Ascending aorta (tissue), 2 donors: ENCODE measurements at regions not wholly inside any gene's neighbourhood (a gene's known extent, or its start where the extent isn't known, plus 50 kb on each side); places are given as distances from the start of the nearest gene placed in this dataset.
A peak's percentile ranks its signal among the peaks of the same experiment; 100 is the strongest.

ENCODE experiments used
- DNase-seq, 2 donors: peaks; one replicate each; pipeline ENCODE4 v3.0.0-alpha.2; 2019; ENCODE audit warnings: low spot score in 2 of 2
- H3K27ac ChIP-seq, 2 donors: fragments of 200-600 bp; sonication (generic); one replicate each; pipeline ENCODE4 v1.5.1; 2016 to 2017; ENCODE audit warnings: mild to moderate bottlenecking in 1 of 2
- H3K27me3 ChIP-seq: fragments of 200-600 bp; sonication (generic); one replicate; pipeline ENCODE4 v1.5.1; 2017
- H3K36me3 ChIP-seq, 2 donors: fragments of 200-600 bp; sonication (generic); one replicate each; pipeline ENCODE4 v1.5.1; 2016
- H3K4me1 ChIP-seq, 2 donors: fragments of 200-600 bp; sonication (generic); one replicate each; pipeline ENCODE4 v1.5.1; 2016 to 2017; ENCODE audit warnings: mild to moderate bottlenecking in 1 of 2
- H3K4me3 ChIP-seq, 2 donors: fragments of 200-600 bp; sonication (generic); one replicate each; pipeline ENCODE4 v1.5.1; 2016 to 2017; ENCODE audit warnings: mild to moderate bottlenecking in 1 of 2
- H3K9me3 ChIP-seq, 2 donors: fragments of 200-600 bp; sonication (generic); one replicate each; pipeline ENCODE4 v1.5.1; 2016
- intact Hi-C: fragments of 100-400 bp; cut with DNase I; formaldehyde crosslinking; loops from one replicate; pipeline ENCODE4 v1.15.1; 2023
- TF ChIP-seq, protein P1 (sequence below), 3 experiments: fragments of 200-600 bp in 2 of 3; fragments of 450-650 bp in 1 of 3; sonication (generic) in 2 of 3; IDR thresholded peaks; one replicate each; pipeline ENCODE4 v1.5.1; 2016 to 2019; ENCODE audit warnings: antibody characterized with exemption in 3 of 3, mild to moderate bottlenecking in 1 of 3, moderate library complexity in 1 of 3

DNA sequence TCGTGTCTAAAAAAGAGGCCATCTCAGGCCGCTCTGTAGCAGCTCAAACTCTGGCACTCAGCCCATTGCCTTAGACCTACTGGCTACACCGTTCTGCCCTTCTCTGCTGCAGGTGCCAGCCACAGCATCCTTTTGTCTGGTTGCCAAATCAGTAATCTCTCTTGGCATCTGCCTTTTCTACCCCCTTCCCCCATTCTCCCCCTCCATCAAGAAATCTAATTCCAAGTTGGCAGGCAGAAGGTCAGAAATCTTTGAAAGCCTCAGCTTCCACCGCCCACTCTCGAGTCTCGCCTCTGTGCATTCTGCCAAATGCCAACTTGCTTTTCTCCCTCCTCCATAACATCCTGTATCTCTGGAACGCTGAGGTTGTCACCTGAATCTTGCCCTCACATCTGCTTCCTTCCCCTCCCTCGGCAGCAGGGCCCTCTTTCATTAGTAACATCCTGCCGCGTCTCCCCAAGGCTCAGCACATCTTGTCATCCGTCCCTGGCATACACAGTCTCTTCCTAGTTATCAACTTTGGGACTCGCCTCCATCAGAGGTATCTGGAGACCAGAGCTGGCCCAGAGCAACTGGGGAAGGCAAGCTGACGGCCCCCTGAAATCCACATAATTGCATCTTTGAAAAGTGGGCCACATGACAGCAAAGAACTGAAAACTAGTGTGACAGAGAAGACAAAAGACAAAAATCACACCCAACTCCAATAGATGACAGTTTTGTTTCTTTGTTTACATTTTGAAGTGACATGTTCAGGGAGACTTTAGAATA lies 312.0 kb upstream of the CCDC54 start:
- intact Hi-C loops, result loop anchor here (10.0 kb wide), 1 partner anchor 1380 kb away; no protein-coding TSS in a partner anchor
- no peak for DNase-seq
- TF ChIP-seq, protein P1, sequence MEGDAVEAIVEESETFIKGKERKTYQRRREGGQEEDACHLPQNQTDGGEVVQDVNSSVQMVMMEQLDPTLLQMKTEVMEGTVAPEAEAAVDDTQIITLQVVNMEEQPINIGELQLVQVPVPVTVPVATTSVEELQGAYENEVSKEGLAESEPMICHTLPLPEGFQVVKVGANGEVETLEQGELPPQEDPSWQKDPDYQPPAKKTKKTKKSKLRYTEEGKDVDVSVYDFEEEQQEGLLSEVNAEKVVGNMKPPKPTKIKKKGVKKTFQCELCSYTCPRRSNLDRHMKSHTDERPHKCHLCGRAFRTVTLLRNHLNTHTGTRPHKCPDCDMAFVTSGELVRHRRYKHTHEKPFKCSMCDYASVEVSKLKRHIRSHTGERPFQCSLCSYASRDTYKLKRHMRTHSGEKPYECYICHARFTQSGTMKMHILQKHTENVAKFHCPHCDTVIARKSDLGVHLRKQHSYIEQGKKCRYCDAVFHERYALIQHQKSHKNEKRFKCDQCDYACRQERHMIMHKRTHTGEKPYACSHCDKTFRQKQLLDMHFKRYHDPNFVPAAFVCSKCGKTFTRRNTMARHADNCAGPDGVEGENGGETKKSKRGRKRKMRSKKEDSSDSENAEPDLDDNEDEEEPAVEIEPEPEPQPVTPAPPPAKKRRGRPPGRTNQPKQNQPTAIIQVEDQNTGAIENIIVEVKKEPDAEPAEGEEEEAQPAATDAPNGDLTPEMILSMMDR (IDR thresholded peaks at IDR 0.05), result no peak
- Histone ChIP-seq H3K9me3 (no peaks in the 10 kb centered on the region), H3K4me3 (no peak overlapping the region), H3K36me3 (no peaks in the 10 kb centered on the region), H3K27me3 (no peaks in the 10 kb centered on the region), H3K27ac (peak overlapping the region; percentile 13 to 37), H3K4me1 (peaks cover 4 to 8% of the 10 kb centered on the region in 2 donors)

GRCh38 chr3:107067421-107067820 lies 309.8 kb upstream of the CCDC54 start:
- peaks cover 4 to 8% of the 10 kb centered on the region in 2 donors for H3K4me1 ChIP-seq
- TF ChIP-seq, protein P1 (IDR thresholded peaks at IDR 0.05), result no peak
- no peak overlapping the region for H3K4me3 ChIP-seq
- H3K27me3 ChIP-seq, result no peaks in the 10 kb centered on the region
- no peaks in the 10 kb centered on the region for H3K36me3 ChIP-seq
- no peak overlapping the region for H3K27ac ChIP-seq
- intact Hi-C loops, result loop anchor here (10.0 kb wide), 1 partner anchor 1383 kb away; no protein-coding TSS in a partner anchor
- DNase-seq, result no peak
- no peaks in the 10 kb centered on the region for H3K9me3 ChIP-seq

- no peaks in the 10 kb centered on the region for H3K36me3 ChIP-seq
- H3K4me3 ChIP-seq, result no peak overlapping the region
- DNase-seq, result no peak
- intact Hi-C loops, result loop anchor here (10.0 kb wide), 1 partner anchor 1384 kb away; no protein-coding TSS in a partner anchor
- H3K27me3 ChIP-seq, result no peaks in the 10 kb centered on the region
- H3K27ac ChIP-seq, result peak overlapping the region in 1 of 2 donors; percentile 28
- peaks cover 0 to 5% of the 10 kb centered on the region in 2 donors for H3K4me1 ChIP-seq
- no peaks in the 10 kb centered on the region for H3K9me3 ChIP-seq
- TF ChIP-seq, protein P1 (IDR thresholded peaks at IDR 0.05), result no peak
These were observed 308.3 kb upstream of the CCDC54 start for GRCh38 chr3:107068980-107069379.

GRCh38 chr3:107076946-107077345 lies 300.3 kb upstream of the CCDC54 start:
- Histone ChIP-seq H3K27me3 (no peaks in the 10 kb centered on the region), H3K9me3 (no peaks in the 10 kb centered on the region), H3K4me3 (no peak overlapping the region), H3K4me1 (no peaks in the 10 kb centered on the region), H3K36me3 (no peaks in the 10 kb centered on the region), H3K27ac (no peak overlapping the region)
- DNase-seq, result no peak
- TF ChIP-seq, protein P1 (IDR thresholded peaks at IDR 0.05), result no peak
- intact Hi-C loops, result no loop called here

GRCh38 chr3:107077391-107077790 lies 299.8 kb upstream of the CCDC54 start:
- H3K27ac ChIP-seq, result no peak overlapping the region
- intact Hi-C loops, result no loop called here
- DNase-seq, result no peak
- H3K27me3 ChIP-seq, result no peaks in the 10 kb centered on the region
- H3K4me3 ChIP-seq, result no peak overlapping the region
- H3K36me3 ChIP-seq, result no peaks in the 10 kb centered on the region
- H3K4me1 ChIP-seq, result no peaks in the 10 kb centered on the region
- TF ChIP-seq, protein P1 (IDR thresholded peaks at IDR 0.05), result no peak
- no peaks in the 10 kb centered on the region for H3K9me3 ChIP-seq
